GM21825 (cell line): ENCODE measurements at regions not wholly inside any gene's neighbourhood (a gene's known extent, or its start where the extent isn't known, plus 50 kb on each side); places are given as distances from the start of the nearest gene placed in this dataset.

Experiments used
- ATAC-seq: cut with Tn5 transposase; IDR thresholded peaks from one replicate; pipeline ENCODE4 v1.9.1; 2021; ENCODE audit warnings: mild to moderate bottlenecking, moderate library complexity; ENCODE audit not compliant: unreplicated experiment

DNA sequence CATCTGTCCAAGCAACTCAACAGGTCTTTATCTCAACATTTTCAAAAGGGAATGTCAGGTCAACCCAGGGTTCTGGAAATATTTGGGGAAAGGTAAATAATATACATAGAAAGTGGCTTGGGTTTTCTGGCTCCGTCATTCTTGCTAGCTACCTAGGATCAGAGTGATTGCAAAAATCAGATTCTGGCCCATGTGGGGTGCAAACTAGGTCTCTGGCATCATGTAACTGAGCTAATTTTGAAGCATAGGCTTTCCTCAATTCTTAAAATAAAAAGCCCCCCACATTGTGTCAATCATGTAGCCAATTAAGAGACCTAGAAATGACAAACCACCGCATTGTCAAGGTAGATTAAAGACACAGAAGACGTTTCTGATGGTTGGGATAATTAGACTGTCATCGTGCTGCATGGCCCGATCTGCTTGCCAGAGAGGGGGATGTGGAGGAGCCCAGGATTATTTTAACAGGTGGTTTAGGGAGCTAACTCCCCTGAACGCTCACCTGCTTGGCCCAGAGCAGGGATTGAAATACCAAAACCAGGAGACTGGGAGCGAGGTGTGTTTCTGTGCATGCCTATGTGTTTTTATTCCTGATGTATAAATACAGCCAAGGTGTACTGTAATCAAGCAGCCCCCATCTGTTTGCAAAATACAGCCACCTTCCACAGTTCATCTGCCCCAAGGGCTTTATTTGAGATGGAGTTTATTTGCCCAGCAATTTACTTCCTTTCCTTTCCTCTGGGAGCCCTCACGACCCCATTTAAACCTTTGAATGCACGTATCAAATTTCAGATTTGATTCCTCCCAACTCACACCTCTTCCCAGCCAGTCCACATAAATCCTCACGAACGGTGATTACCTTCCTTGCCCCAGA, 189.5 kb downstream of the TTC8 start:
- no peak for ATAC-seq

DNA sequence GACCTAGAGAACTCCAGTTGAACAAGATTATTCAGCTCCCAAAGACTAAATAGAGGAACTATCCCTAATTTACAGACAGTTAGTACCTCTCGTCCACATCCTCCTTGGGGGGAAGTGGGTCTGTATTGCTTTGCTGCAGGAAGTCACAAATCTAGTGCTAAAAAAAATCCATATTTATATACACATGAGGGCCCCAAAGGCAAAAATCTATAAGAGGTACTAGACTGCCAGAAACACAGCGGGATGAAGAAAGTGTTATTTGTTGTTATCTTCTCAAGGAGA, 190.1 kb downstream of the TTC8 start:
- no peak for ATAC-seq

DNA sequence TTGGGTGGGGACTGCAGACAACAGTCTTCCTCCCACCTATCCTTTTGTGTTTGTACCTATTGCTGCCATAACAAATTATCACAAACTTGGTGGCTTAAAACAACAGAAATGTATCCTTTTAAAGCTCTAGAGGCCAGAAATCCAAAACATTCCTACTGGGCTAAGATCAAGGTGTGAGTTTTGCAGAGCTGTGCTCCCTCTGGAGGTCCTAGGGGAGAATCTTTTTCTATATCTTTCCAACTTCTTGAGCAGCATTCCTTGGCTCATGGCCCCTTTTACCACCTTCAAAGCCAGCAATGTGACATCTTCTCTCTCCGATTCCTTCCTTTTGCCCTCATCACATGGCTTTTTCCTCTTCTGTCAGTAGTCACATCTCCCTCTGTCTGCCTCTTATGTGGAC, 190.6 kb downstream of the TTC8 start:
- no peak for ATAC-seq

DNA sequence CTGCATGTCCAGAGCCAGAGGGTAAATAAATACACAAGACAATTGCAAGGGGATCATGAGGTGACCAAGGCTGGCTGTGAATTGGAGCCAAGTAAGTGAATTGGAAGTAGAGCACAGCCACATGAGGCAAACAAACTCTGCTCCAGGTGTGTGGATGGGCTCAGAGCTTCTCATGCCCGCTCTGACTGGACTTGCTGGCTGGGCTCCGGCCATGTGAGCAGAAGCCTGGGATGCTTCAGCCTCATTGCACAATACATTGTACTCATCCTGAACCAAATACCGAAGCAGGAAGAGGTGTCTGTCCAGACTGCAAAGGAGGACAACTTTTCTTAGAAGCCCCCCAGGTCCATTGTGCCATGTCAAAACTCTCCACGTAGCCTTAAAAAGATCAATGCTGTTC, 193.0 kb downstream of the TTC8 start:
- ATAC-seq, result no peak

DNA sequence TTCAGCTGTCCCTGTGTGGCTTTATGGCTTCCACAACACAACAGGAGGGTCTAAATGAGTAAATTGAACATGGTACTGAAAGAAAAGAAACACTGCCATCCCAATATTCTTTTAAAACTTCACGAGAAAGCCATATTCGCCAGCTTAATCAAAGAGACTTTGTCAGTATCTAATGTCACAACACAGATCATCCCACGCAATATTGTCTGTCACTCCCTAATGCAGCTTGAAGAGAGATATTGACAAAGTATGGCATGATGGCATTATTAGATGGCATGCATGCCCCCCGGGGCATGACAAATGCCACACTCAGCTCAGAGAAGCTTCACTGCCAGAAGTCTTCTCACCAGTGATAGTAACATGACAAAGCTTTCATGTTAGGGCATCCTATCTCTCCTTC, 197.8 kb downstream of the TTC8 start:
- no peak for ATAC-seq

DNA sequence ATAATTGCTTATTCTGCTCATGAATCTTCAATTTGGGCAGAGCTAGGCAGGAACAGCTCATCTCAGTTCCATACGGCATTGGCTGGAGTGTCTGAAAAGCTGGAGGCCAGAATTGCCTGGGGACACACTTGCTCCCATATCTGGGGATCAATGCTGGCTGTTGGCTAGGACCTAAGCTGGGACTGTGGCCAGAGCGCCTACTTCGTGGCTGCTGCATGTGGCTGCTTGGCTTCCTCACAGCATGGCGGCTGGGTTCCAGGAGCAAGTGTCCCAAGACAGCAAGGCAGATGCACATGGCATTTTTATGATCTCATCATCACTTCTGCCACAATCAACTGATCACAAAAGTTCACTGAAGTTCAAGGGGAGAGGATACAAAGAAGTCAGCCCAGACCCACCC, 200.2 kb downstream of the TTC8 start:
- no peak for ATAC-seq

DNA sequence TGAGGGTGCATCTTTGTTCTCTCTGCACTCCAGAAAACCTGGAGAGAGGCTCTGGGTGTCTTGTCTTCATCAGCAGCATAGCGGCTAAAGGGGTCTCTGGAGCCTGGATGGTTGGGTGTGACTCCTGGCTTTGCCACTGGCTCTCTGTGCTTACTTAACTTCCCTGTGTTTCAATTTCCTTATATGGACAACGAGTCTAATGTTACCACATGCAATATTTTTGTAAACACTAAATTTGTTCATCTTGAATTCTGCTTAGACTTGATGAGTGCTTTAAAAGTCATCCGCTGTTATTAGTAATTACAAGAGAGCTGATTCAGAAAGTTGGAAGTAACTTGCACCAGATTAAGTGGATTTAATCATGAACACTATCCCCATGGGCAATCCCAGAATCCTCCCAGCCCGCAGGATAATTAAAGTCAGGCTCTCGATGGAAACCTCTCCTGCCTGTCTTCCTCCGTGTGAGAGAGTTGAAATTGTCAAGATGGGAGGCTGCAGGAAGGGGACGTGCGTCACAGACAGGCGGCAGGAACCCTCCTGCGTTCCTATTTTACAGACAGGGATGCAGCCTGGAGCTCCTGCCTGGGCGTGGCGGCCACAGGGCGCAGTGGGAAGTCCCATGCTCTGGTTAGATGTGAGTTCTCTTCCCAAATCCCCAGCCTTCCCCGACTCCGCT, 201.2 kb downstream of the TTC8 start:
- ATAC-seq, result no peak

DNA sequence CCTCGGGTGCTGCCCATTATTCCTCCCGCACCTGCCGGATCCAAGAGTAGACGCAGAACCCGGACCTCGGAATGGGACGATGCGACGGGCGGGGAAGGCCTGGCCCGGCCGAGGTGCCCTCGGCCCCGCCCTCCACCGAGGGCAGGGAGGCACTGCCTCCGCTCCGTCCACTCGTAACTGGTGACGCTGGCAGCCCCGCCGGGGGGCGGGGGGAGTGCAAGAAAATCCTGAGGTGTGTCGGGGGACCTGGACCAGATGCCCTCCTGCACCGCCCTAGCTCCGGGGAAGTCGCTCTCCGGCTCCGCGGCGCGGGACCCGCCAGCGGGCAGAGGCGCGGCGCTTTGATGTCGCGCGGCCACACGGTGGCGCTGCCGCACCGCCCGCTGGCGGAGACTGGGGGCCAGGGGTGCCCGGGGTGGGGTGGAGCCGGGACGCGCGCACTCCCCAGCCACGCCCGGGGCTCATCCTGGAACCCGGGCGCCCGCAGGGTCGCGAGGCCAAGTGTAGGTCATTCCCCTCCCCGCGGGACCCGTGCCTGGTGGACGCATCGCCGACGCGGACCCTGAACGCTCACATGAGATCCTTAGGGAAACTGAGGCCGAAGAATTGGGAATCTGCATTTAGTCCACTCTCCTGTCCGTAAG, 202.8 kb downstream of the TTC8 start:
- ATAC-seq, result peak; percentile 91

DNA sequence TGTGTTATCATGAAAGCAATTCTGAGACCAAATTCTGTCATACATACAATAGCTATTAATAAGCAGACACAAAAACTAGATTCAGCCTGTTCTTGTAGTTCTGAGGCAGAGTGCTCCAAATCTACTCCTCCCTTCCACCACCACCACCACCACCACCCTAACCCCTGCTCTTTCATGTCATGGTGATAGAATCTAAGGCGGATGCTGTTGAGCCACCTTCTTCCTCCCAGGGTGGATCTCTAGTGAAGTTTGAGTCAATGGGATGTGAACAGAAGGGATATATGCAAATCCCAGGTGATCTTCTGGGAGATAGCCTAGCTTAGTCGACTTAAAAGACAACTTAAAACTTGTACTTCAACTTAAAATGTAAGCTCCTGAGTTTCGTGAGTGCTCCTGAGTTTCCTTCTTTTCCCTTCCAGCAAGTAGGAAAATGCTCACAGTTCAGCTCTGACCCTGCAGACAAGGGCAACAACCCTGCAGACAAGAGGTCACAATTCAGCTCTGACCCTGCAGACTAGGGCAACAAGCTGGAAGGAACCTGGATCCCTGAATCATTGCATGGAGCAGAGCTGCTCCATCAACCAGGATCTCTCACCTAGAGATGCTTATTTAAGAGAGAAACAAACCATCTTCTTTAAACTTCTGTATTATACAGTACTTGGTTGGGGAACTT, 204.1 kb downstream of the TTC8 start:
- no peak for ATAC-seq

DNA sequence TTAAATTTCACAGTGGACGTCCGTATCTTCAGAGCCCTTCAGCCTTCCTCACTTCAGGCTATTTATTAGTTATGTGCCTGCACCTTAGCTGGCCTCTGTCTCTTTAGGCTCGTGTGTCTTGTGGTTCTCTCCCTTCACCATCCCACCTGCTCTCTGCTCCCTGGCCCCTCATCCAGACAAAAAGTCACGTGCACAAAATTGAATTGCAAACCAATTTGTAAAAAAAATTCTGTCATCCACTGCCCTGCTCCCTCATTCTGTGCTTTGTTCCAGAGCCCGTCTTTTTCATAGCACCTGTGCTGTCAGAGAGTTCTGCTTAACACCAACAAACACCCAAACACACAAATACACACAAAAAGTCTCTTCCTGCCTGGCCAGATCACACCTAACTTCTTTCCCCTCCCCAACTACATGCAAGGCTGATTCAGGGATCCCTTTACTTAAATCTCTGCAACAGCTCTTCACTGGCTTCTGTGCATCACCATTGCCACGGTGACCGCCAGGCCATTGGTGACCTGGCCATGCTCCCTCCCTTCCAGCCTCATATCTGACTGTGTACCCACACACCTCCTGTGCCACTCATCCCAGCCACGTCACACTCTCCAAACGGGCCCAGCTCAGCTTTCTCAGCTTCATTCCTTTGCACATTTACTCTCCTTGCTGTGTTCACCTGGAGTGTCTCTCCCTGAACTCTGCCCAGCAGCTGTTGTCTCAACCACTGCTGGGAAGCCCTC, 205.7 kb downstream of the TTC8 start:
- ATAC-seq, result no peak

DNA sequence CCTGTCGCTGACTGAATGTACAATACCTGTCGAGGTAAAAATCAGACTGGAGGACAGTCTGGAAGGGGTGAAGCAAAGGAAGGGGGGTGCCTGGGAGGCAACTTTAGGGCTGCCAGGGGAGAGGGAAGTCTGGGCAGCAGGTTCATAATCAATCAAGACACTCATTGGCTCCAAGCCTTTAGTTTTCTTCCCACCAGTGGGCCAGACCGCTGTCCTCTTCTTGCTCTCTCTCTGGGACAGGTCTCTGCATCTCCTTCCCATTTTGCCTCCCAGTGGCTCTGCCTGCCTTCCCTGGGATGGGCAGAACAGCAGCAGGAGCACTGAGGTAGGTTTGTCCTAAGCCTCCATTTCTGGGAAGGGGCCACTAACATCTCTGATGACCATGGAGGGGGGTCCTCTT, 206.5 kb downstream of the TTC8 start:
- no peak for ATAC-seq

DNA sequence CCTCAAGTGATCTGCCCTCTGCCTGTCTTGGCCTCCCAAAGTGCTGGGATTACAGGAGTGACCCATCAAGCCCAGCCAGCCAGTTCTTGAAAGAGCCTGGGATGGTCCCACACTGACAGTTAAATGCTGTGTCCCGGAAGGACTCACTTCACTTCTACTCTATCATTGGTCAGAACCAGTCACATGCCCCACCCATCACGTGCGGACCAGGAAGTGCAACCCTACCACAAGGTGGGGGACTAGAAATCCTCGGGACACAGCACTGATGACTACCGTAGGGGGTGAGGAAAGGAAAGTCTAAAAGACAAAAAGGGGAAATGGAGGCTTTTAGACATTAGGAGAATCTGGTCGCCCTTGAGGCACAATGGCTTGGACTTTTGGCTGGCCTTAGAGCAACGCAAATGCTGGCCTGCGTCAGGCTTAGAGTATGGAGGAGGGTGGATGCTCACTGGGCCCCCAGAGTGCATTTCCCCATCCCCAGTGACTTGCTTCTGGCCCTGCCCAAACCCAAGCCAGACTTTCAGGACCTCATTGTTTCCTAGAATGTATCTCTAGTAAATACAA, 207.7 kb downstream of the TTC8 start:
- ATAC-seq, result no peak

DNA sequence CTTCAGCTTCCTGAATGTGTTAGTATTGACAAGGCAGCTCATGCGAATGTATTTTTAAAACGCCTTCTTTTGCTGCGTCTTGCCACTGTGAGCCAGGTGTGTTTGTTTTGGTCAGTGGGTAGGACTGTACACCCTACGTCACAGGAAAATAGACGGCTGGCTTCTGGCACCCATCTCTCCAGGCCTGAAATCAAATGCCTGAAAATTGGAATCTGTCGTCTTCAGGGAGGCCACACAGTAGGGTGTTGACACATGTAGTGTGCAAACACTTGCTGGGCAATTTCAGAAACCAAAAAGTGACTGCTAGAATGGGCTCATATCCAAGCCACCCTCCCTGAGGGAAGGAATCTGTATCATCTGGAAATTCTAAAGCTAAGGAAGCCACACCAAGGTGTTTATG, 209.3 kb downstream of the TTC8 start:
- no peak for ATAC-seq

DNA sequence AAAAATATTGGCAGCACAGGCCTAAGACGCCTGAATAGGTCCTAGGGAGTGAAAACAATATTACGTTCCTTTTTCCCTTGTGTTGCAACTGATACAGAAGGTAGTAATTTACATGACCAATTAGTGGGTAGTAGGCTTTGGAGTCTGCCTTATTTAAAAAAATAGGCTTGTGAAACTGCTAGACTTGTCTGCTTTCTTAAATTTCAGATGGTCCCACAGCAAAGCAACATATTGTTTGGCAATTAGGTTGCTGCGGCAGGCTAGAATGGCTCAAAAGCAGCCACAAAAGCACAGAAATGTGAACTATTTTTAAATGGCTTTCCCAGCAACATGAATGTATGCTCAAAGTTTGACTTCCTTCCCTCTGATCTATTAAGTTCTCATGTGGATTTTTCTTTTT, 211.9 kb downstream of the TTC8 start:
- no peak for ATAC-seq

DNA sequence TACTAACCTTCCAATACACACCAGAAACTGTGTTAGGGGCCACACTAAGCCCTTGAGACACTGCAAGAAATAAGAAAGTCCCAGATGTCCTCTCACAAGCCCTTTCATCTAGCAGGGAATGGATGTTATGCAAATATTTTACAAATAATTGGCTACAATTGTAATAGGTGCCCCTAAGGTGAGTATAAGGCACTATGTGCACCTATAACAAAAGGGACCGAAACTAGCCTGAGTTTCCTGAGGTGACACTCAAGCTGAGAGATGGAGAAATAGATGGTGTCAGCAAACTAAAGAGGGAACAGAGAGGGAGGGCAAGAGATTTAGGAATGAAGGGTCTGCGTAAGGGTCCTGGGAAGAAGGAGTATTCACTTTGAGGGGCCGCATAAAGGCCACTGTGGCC, 212.6 kb downstream of the TTC8 start:
- no peak for ATAC-seq

DNA sequence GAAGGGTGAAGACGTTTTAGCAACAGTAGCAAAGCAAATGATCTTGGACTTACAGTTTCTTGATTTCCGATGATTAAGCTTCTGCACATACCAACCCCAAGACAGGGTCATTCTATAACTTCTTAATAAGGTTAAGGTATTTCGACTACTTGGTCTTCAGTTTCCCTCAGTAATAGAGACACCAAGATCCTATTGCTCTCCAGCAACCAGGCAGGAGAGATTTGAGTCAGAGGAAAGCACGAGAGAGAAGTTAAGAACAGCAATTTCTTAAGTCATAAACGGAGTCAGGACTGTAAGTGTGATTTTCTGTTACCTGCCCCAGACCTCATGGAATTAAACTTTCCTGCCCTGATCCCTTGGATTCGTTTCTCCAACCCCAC, 215.6 kb downstream of the TTC8 start:
- ATAC-seq, result peak; percentile 25

DNA sequence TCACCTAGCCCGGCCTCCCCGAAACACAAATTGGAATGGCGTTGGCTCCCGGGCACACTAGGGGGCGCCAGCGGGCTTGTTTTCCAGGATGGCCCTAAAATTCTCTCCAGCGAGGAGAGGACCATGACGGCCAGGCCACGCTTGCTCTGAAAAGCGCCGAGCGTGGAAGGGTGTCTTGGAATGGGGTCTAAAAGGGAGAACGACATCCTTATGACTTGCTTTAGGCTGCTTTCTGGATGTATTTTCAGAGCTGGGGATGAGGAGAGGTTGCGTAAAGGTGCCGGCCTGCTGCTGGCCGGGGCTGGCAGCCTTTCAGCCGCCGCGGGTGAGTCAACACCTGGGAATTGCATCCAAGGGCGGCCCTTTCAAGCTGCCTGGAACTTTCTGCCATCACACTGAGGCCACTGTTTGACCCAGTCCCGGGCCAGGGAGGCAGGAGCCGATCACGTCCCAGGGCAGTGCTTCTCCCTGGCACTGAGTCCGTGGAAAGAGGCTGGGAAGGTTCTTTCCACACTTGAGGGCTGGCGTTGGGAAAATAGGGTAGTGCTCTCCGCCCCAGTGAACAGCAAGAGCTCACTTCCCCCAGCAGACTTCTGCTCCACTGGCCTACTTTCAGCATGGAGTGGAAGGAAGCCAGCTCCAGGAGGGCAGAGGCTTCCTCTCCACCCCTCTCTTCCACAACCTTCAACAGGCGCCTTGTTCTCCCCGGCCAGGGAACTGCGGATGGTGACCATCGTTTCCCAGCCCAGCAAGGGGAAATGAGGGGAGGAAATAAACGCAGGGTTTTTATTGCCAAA, 216.2 kb downstream of the TTC8 start:
- peak; percentile 67 for ATAC-seq

DNA sequence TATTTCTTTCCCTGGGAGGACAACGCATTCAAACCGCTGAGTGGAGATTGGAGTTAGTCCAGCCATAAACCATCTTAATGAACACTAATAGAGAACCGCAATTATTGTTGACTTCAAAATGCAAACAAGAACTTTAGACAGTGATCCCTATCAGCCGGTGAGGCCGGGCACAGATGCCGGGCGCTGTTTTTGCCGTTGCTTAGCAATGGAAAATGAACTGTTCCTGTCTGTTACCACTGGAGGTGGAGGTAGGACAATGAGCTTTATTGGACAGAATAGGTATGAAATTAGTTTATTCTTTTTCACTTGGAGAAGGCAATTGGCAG, 216.8 kb downstream of the TTC8 start:
- ATAC-seq, result peak; percentile 18

DNA sequence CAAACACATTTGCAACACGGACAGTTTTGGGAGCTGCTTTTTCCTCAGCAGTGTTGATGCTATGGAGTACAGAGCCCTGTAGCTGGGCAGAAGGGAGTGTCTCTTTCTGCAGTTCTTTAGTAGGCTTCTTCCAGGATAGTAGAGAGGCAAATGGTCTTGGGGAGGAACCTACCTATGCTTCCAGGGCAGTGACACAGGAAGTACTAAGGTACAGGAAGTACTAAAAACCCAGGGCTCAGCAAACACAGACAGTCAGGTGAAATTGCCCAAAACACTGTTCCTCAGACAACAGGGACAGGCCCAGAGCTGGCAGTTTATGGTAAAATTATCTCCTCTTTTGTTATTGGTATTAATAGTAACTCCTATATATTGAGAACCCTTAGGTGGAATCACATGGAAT, 217.6 kb downstream of the TTC8 start:
- ATAC-seq, result no peak

DNA sequence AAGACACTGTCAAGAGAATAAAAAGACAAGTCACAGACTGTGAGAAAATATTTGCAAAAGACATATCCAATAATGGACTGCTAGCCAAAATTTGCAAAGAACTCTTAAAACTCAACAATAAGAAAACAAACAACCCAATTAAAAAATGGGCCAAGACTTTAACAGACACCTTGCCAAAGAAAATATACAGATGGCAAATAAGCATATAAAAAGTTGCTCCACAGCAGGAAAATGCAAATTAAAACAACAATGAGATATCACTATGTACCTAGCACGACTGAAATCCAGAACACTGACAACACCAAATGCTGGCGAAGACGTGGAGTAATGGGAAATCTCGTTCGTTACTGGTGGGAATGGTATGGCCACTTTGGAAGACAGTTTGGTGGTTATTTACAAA, 228.9 kb downstream of the TTC8 start:
- ATAC-seq, result no peak
